Hematopoietic multipotent progenitor cell (in vitro differentiated cells): ENCODE measurements at regions not wholly inside any gene's neighbourhood (a gene's known extent, or its start where the extent isn't known, plus 50 kb on each side); places are given as distances from the start of the nearest gene placed in this dataset. TPM values are rescaled to one million over a fixed set of nuclear protein-coding genes. Genes with fewer than 3 reads are reported as not detected.

Experiments
- DNase-seq, 3 donors: peaks; one replicate each; pipeline ENCODE4 v3.0.0-alpha.2; 2011 to 2015; ENCODE audit warnings: low read depth in 2 of 3, low spot score in 2 of 3
- small RNA-seq: library from RNA; depleted of rRNA; stranded (forward); fragments of <200 nt; gene quantifications from one replicate; pipeline ENCODE3, GENCODE V24; 2012

- DNase-seq = no peak
Observed at GRCh38 chr3:154507727-154508126, 77.7 kb upstream of the GPR149 start.

- DNase-seq = no peak
Observed at GRCh38 chr3:154496978-154497377, 67.0 kb upstream of the GPR149 start.

- no peak for DNase-seq
Observed at GRCh38 chr3:154496540-154496939, 66.5 kb upstream of the GPR149 start.

- no peak for DNase-seq
Observed at GRCh38 chr3:154486949-154487348, 57.0 kb upstream of the GPR149 start.

- no peak for DNase-seq
Observed at GRCh38 chr3:154482507-154482906, 52.5 kb upstream of the GPR149 start.

GRCh38 chr3:154480033-154480432, 50.0 kb upstream of the GPR149 start:
- DNase-seq = no peak

Small RNA genes lying in the stretch of these regions (small RNA-seq; reads per million reads assigned to genes)
- gene DYNLL1P5 = not detected
